ENCODE measurements at regions not wholly inside any gene's neighbourhood (a gene's known extent, or its start where the extent isn't known, plus 50 kb on each side); places are given as distances from the start of the nearest gene placed in this dataset.
"Not testable (repeated sequence)": the region's sequence is repeated elsewhere in the genome, so short reads cannot be mapped to it uniquely, and the experiment has no call there.

DNA sequence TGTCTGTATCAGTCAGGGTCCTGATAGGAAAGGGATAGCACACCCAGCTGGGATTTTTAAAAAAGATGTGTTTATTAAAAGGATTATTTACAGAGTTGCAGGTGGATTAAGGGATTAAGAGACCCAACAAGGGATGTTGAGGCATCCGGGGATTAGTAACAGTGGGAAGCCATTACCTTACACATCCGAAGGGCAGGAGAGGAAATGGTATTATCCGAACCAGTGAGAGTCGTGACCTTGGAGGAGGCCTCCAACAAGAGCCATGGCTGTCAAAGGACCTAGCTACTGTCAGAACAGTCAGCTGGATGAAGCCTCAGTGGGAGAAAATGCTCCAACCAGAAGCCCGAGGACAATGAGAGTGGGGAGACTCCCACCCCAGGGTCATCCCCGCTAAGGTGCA, 146.3 kb upstream of the KRAS start:
- ChIA-PET POLR2A (no interaction called here), CTCF (interaction anchor here (1.6 kb wide), 1 partner anchor 9 kb away, joined by 3 read pairs; no protein-coding TSS in a partner anchor)
- Mint-ChIP-seq H3K4me1 (no peaks in the 10 kb centered on the region), H3K27ac (no peak overlapping the region), H3K4me3 (no peak overlapping the region), H3K36me3 (peaks cover 0 to 4% (median 0%) of the 10 kb centered on the region in 5 donors), H3K27me3 (peaks cover 0 to 31% (median 3%) of the 10 kb centered on the region in 5 donors), H3K9me3 (peaks cover 0 to 17% (median 5%) of the 10 kb centered on the region in 11 donors)
- ATAC-seq (no peak), DNase-seq (no peak)
- no peaks in the 10 kb centered on the region for H3K36me3 ChIP-seq (ENCODE audit: control insufficient read depth in 2 of 3, insufficient read depth in 3 of 3, low read length in 3 of 3)
- no peak overlapping the region for H3K4me3 ChIP-seq (ENCODE audit: low read length)
- H3K4me1 ChIP-seq (ENCODE audit: control insufficient read depth in 2 of 2, insufficient read depth in 2 of 2, low read length in 2 of 2): no peaks in the 10 kb centered on the region
- H3K27me3 ChIP-seq (ENCODE audit: control insufficient read depth in 2 of 2, insufficient read depth in 2 of 2, low read length in 2 of 2): no peaks in the 10 kb centered on the region
- H3K9me3 ChIP-seq (ENCODE audit: control insufficient read depth in 2 of 3, low read length in 3 of 3): no peaks in the 10 kb centered on the region
- intact Hi-C loops (cut with micrococcal nuclease): no loop called here
- H3K27ac ChIP-seq (ENCODE audit: low read depth, low read length): no peak overlapping the region

GRCh38 chr12:25395227-25395626, 144.5 kb upstream of the KRAS start:
- ChIA-PET POLR2A (no interaction called here), CTCF (interaction anchor here (1.1 kb wide), 1 partner anchor 157 kb away, joined by 3 read pairs; no protein-coding TSS in a partner anchor)
- no peak overlapping the region for H3K27ac Mint-ChIP-seq
- no peak overlapping the region for H3K4me3 Mint-ChIP-seq
- intact Hi-C loops (cut with micrococcal nuclease): no loop called here
- Histone ChIP-seq H3K4me1 (ENCODE audit: control insufficient read depth in 2 of 2, insufficient read depth in 2 of 2, low read length in 2 of 2) (no peaks in the 10 kb centered on the region), H3K27me3 (ENCODE audit: control insufficient read depth in 2 of 2, insufficient read depth in 2 of 2, low read length in 2 of 2) (no peaks in the 10 kb centered on the region), H3K27ac (ENCODE audit: low read depth, low read length) (no peak overlapping the region), H3K36me3 (ENCODE audit: control insufficient read depth in 2 of 3, insufficient read depth in 3 of 3, low read length in 3 of 3) (no peaks in the 10 kb centered on the region), H3K4me3 (ENCODE audit: low read length) (no peak overlapping the region), H3K9me3 (ENCODE audit: control insufficient read depth in 2 of 3, low read length in 3 of 3) (no peaks in the 10 kb centered on the region)
- no peaks in the 10 kb centered on the region for H3K4me1 Mint-ChIP-seq
- peaks cover 0 to 2% (median 0%) of the 10 kb centered on the region in 5 donors for H3K36me3 Mint-ChIP-seq
- DNase-seq (no peak), ATAC-seq (no peak)
- H3K9me3 Mint-ChIP-seq: peaks cover 0 to 5% (median 0%) of the 10 kb centered on the region in 11 donors
- H3K27me3 Mint-ChIP-seq: peaks cover 0 to 31% (median 3%) of the 10 kb centered on the region in 5 donors

DNA sequence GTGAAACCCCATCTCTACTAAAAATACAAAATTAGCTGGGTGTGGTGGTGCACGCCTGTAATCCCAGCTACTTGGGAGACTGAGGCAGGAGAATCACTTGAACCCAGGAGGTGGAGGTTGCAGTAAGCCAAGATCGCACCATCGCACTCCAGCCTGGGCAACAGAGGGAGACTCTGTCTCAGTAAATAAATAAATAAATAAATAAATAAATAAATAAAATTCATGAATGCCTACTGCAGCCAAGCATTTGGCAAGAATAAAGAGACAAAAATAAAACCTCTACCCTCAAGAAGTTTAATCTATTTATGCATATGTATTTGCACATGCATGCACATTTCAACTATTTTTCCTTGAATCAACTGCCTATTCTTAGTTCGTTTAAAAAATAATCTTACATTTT, 144.0 kb upstream of the KRAS start:
- CTCF ChIA-PET; H3K4me1 ChIP-seq (ENCODE audit: control insufficient read depth in 2 of 2, insufficient read depth in 2 of 2, low read length in 2 of 2); POLR2A ChIA-PET; H3K9me3 ChIP-seq (ENCODE audit: control insufficient read depth in 2 of 3, low read length in 3 of 3); intact Hi-C loops (cut with micrococcal nuclease); H3K9me3 Mint-ChIP-seq; H3K4me3 ChIP-seq (ENCODE audit: low read length); H3K4me3 Mint-ChIP-seq; H3K27ac ChIP-seq (ENCODE audit: low read depth, low read length); ATAC-seq; DNase-seq; H3K36me3 Mint-ChIP-seq; H3K27ac Mint-ChIP-seq; H3K4me1 Mint-ChIP-seq; H3K27me3 ChIP-seq (ENCODE audit: control insufficient read depth in 2 of 2, insufficient read depth in 2 of 2, low read length in 2 of 2); H3K36me3 ChIP-seq (ENCODE audit: control insufficient read depth in 2 of 3, insufficient read depth in 3 of 3, low read length in 3 of 3): not testable (repeated sequence)
- peaks cover 0 to 27% (median 3%) of the 10 kb centered on the region in 5 donors for H3K27me3 Mint-ChIP-seq

- ChIA-PET CTCF (no interaction called here), POLR2A (no interaction called here)
- no peaks in the 10 kb centered on the region for H3K27me3 ChIP-seq (ENCODE audit: control insufficient read depth in 2 of 2, insufficient read depth in 2 of 2, low read length in 2 of 2)
- no peaks in the 10 kb centered on the region for H3K4me1 ChIP-seq (ENCODE audit: control insufficient read depth in 2 of 2, insufficient read depth in 2 of 2, low read length in 2 of 2)
- intact Hi-C loops (cut with micrococcal nuclease): no loop called here
- Mint-ChIP-seq H3K9me3 (no peaks in the 10 kb centered on the region), H3K27ac (no peak overlapping the region), H3K27me3 (peaks cover 0 to 25% (median 3%) of the 10 kb centered on the region in 5 donors), H3K4me1 (peaks cover 0 to 1% (median 0%) of the 10 kb centered on the region in 7 donors), H3K4me3 (no peak overlapping the region), H3K36me3 (peaks cover 0 to 5% (median 0%) of the 10 kb centered on the region in 5 donors)
- no peaks in the 10 kb centered on the region for H3K9me3 ChIP-seq (ENCODE audit: control insufficient read depth in 2 of 3, low read length in 3 of 3)
- no peak overlapping the region for H3K4me3 ChIP-seq (ENCODE audit: low read length)
- DNase-seq (no peak), ATAC-seq (no peak)
- H3K27ac ChIP-seq (ENCODE audit: low read depth, low read length): no peak overlapping the region
- H3K36me3 ChIP-seq (ENCODE audit: control insufficient read depth in 2 of 3, insufficient read depth in 3 of 3, low read length in 3 of 3): no peaks in the 10 kb centered on the region
Observed at GRCh38 chr12:25394025-25394424, 143.3 kb upstream of the KRAS start.

GRCh38 chr12:25391346-25391745, 140.6 kb upstream of the KRAS start:
- H3K4me3 Mint-ChIP-seq; intact Hi-C loops (cut with micrococcal nuclease); H3K4me3 ChIP-seq (ENCODE audit: low read length); CTCF ChIA-PET; H3K36me3 Mint-ChIP-seq; H3K9me3 Mint-ChIP-seq; H3K27me3 ChIP-seq (ENCODE audit: control insufficient read depth in 2 of 2, insufficient read depth in 2 of 2, low read length in 2 of 2); DNase-seq; H3K27ac Mint-ChIP-seq; H3K9me3 ChIP-seq (ENCODE audit: control insufficient read depth in 2 of 3, low read length in 3 of 3); ATAC-seq; H3K27ac ChIP-seq (ENCODE audit: low read depth, low read length); H3K36me3 ChIP-seq (ENCODE audit: control insufficient read depth in 2 of 3, insufficient read depth in 3 of 3, low read length in 3 of 3): not testable (repeated sequence)
- Mint-ChIP-seq H3K27me3 (peaks cover 0 to 13% (median 3%) of the 10 kb centered on the region in 5 donors), H3K4me1 (peaks cover 0 to 26% (median 4%) of the 10 kb centered on the region in 7 donors)
- POLR2A ChIA-PET: interaction anchor here (1.0 kb wide), 1 partner anchor 179 kb away, joined by 4 read pairs; no protein-coding TSS in a partner anchor
- peaks cover 0 to 14% of the 10 kb centered on the region in 2 donors for H3K4me1 ChIP-seq (ENCODE audit: control insufficient read depth in 2 of 2, insufficient read depth in 2 of 2, low read length in 2 of 2)

GRCh38 chr12:25388183-25388582, 137.5 kb upstream of the KRAS start:
- no peaks in the 10 kb centered on the region for H3K9me3 ChIP-seq (ENCODE audit: control insufficient read depth in 2 of 3, low read length in 3 of 3)
- H3K27ac ChIP-seq (ENCODE audit: low read depth, low read length): no peak overlapping the region
- CTCF ChIA-PET: interaction anchor here (0.8 to 2.1 kb wide), 17 partner anchors 9 to 237 kb away, joined by 3 to 10 read pairs (median 4); no protein-coding TSS in a partner anchor
- peaks cover 0 to 16% (median 0%) of the 10 kb centered on the region in 5 donors for H3K36me3 Mint-ChIP-seq
- H3K4me3 Mint-ChIP-seq: peak overlapping the region in 3 of 10 donors; percentile 61 to 96 (median 67)
- POLR2A ChIA-PET: interaction anchor here (0.7 to 2.4 kb wide), 8 partner anchors 11 to 736 kb away, joined by 3 to 9 read pairs (median 4); partner anchors contain the start of gene BHLHE41
- peaks cover 0 to 10% (median 0%) of the 10 kb centered on the region in 11 donors for H3K9me3 Mint-ChIP-seq
- peak overlapping the region in 4 of 9 donors; percentile 91 to 100 (median 100) for H3K27ac Mint-ChIP-seq
- H3K27me3 ChIP-seq (ENCODE audit: control insufficient read depth in 2 of 2, insufficient read depth in 2 of 2, low read length in 2 of 2): no peaks in the 10 kb centered on the region
- H3K27me3 Mint-ChIP-seq: peaks cover 0 to 5% (median 0%) of the 10 kb centered on the region in 5 donors
- intact Hi-C loops (cut with micrococcal nuclease): loop anchor here in 1 of 2 donors (2.0 kb wide), 1 partner anchor 397 kb away; no protein-coding TSS in a partner anchor
- peaks cover 2 to 50% (median 24%) of the 10 kb centered on the region in 7 donors for H3K4me1 Mint-ChIP-seq
- H3K4me1 ChIP-seq (ENCODE audit: control insufficient read depth in 2 of 2, insufficient read depth in 2 of 2, low read length in 2 of 2): peaks cover 13 to 19% of the 10 kb centered on the region in 2 donors
- DNase-seq: peak in 1 of 9 donors; percentile 18
- no peaks in the 10 kb centered on the region for H3K36me3 ChIP-seq (ENCODE audit: control insufficient read depth in 2 of 3, insufficient read depth in 3 of 3, low read length in 3 of 3)
- H3K4me3 ChIP-seq (ENCODE audit: low read length): no peak overlapping the region
- ATAC-seq: no peak

DNA sequence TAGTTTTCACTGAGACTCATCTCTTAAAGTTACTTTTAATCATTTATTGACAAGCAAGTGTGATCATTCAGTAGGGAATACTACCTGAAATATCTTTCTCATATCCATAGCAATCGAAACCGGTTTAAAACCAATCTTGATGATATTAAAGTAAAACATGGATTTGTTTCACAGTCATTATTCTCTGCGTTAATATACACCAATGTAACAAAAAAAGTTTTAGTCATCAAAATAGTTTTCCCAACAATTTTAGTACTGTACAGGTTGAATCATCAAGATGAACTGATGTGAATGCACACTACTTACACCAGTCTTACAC, 137.0 kb upstream of the KRAS start:
- no peaks in the 10 kb centered on the region for H3K9me3 ChIP-seq (ENCODE audit: control insufficient read depth in 2 of 3, low read length in 3 of 3)
- ATAC-seq (no peak), DNase-seq (no peak)
- peaks cover 7 to 55% (median 29%) of the 10 kb centered on the region in 7 donors for H3K4me1 Mint-ChIP-seq
- peak overlapping the region; percentile 59 to 100 (median 99) for H3K27ac Mint-ChIP-seq
- H3K4me3 Mint-ChIP-seq: peak overlapping the region in 6 of 10 donors; percentile 90 to 100 (median 94)
- peaks cover 0 to 2% (median 0%) of the 10 kb centered on the region in 5 donors for H3K27me3 Mint-ChIP-seq
- no peak overlapping the region for H3K27ac ChIP-seq (ENCODE audit: low read depth, low read length)
- POLR2A ChIA-PET: interaction anchor here (0.7 to 2.4 kb wide), 10 partner anchors 11 to 737 kb away, joined by 3 to 9 read pairs (median 4); partner anchors contain the start of gene BHLHE41
- H3K4me1 ChIP-seq (ENCODE audit: control insufficient read depth in 2 of 2, insufficient read depth in 2 of 2, low read length in 2 of 2): peaks cover 18 to 19% of the 10 kb centered on the region in 2 donors
- no peak overlapping the region for H3K4me3 ChIP-seq (ENCODE audit: low read length)
- intact Hi-C loops (cut with micrococcal nuclease): loop anchor here (1.0 to 2.0 kb wide), 8 partner anchors 65 to 1551 kb away; partner anchors contain the start of gene FGFR1OP2 (in 1 of the 2)
- no peaks in the 10 kb centered on the region for H3K27me3 ChIP-seq (ENCODE audit: control insufficient read depth in 2 of 2, insufficient read depth in 2 of 2, low read length in 2 of 2)
- H3K36me3 ChIP-seq (ENCODE audit: control insufficient read depth in 2 of 3, insufficient read depth in 3 of 3, low read length in 3 of 3): no peaks in the 10 kb centered on the region
- CTCF ChIA-PET: interaction anchor here (0.7 to 2.1 kb wide), 24 partner anchors 9 to 236 kb away, joined by 3 to 10 read pairs (median 4); no protein-coding TSS in a partner anchor
- peaks cover 0 to 10% (median 0%) of the 10 kb centered on the region in 11 donors for H3K9me3 Mint-ChIP-seq
- peaks cover 0 to 16% (median 0%) of the 10 kb centered on the region in 5 donors for H3K36me3 Mint-ChIP-seq
